ENCODE measurements at regions not wholly inside any gene's neighbourhood (a gene's known extent, or its start where the extent isn't known, plus 50 kb on each side); places are given as distances from the start of the nearest gene placed in this dataset.
"Not testable (repeated sequence)": the region's sequence is repeated elsewhere in the genome, so short reads cannot be mapped to it uniquely, and the experiment has no call there.

GRCh38 chr19:56894626-56895025 lies 54.1 kb upstream of the PEG3 start:
- DNase-seq = no peak

GRCh38 chr19:56896095-56896494 lies 55.6 kb upstream of the PEG3 start:
- no peak for DNase-seq

GRCh38 chr19:56899943-56900342 lies 59.4 kb upstream of the PEG3 start:
- no peak for DNase-seq

GRCh38 chr19:56900573-56901097 lies 60.1 kb upstream of the PEG3 start:
- no peak for DNase-seq

- DNase-seq = no peak
Observed at GRCh38 chr19:56905631-56906150, 65.2 kb upstream of the PEG3 start.

GRCh38 chr19:56912401-56913112 lies 72.0 kb upstream of the PEG3 start:
- no peak for DNase-seq

GRCh38 chr19:56913113-56913455 lies 72.6 kb upstream of the PEG3 start:
- not testable (repeated sequence) for DNase-seq

- DNase-seq = no peak
Observed at GRCh38 chr19:56916528-56916927, 76.0 kb upstream of the PEG3 start.

GRCh38 chr19:56917529-56917928 lies 77.0 kb upstream of the PEG3 start:
- no peak for DNase-seq

GRCh38 chr19:56917998-56918397 lies 77.5 kb upstream of the PEG3 start:
- DNase-seq = no peak

GRCh38 chr19:56918682-56919307 lies 78.3 kb upstream of the PEG3 start:
- DNase-seq = no peak

- no peak for DNase-seq
Observed at GRCh38 chr19:56919308-56919995, 78.9 kb upstream of the PEG3 start.

- DNase-seq = not testable (repeated sequence)
Observed at GRCh38 chr19:56926094-56926493, 85.6 kb upstream of the PEG3 start.

GRCh38 chr19:56927294-56927693 lies 86.8 kb upstream of the PEG3 start:
- no peak for DNase-seq

GRCh38 chr19:56927791-56928207 lies 87.3 kb upstream of the PEG3 start:
- DNase-seq = no peak

- DNase-seq = no peak
Observed at GRCh38 chr19:56930647-56931535, 90.4 kb upstream of the PEG3 start.

- DNase-seq = no peak
Observed at GRCh38 chr19:56933014-56933705, 92.6 kb upstream of the PEG3 start.

- no peak for DNase-seq
Observed at GRCh38 chr19:56934438-56935090, 94.0 kb upstream of the PEG3 start.

GRCh38 chr19:56939951-56940350 lies 99.4 kb upstream of the PEG3 start:
- no peak for DNase-seq

GRCh38 chr19:56942756-56943155 lies 102.2 kb upstream of the PEG3 start:
- peak; percentile 2 for DNase-seq

GRCh38 chr19:56946159-56946558 lies 105.6 kb upstream of the PEG3 start:
- DNase-seq = no peak

Measured in fibroblast of skin of abdomen (primary cell).